CD4-positive, CD25-positive, alpha-beta regulatory T cell (primary cell): ENCODE measurements at regions not wholly inside any gene's neighbourhood (a gene's known extent, or its start where the extent isn't known, plus 50 kb on each side); places are given as distances from the start of the nearest gene placed in this dataset.

Experiments
- ATAC-seq, 2 donors: fragments of 150-1000 bp; cut with Tn5 transposase; one replicate each; pipeline ENCODE4 v1.10.0; 2021; ENCODE audit warnings: low read depth in 2 of 2, moderate number of reproducible peaks in 2 of 2, moderate library complexity in 1 of 2
- DNase-seq, 3 donors: peaks; one replicate each; pipeline versions ENCODE4 v3.0.0 to v3.0.0-alpha.2; 2012 to 2022; ENCODE audit warnings: mixed read lengths in 1 of 3
- H3K27ac ChIP-seq: one replicate; pipeline ENCODE4 v1.7.0; 2013; ENCODE audit warnings: mild to moderate bottlenecking, low read length; ENCODE audit not compliant: insufficient read depth, poor library complexity, severe bottlenecking
- H3K27me3 ChIP-seq: one replicate; pipeline ENCODE4 v1.7.0; 2013; ENCODE audit warnings: low read length; ENCODE audit not compliant: control insufficient read depth, insufficient read depth
- H3K36me3 ChIP-seq: one replicate; pipeline ENCODE4 v1.7.0; 2013; ENCODE audit warnings: mild to moderate bottlenecking, low read length, moderate library complexity; ENCODE audit not compliant: control insufficient read depth, insufficient read depth
- H3K4me1 ChIP-seq: 2 replicates; pipeline ENCODE4 v1.7.0; 2013; ENCODE audit warnings: mild to moderate bottlenecking, low read length; ENCODE audit not compliant: insufficient read depth, control insufficient read depth, poor library complexity, severe bottlenecking
- H3K4me3 ChIP-seq: one replicate; pipeline ENCODE4 v1.7.0; 2013; ENCODE audit warnings: low read depth, mild to moderate bottlenecking, low read length, moderate library complexity
- H3K9me3 ChIP-seq, 2 experiments: 1 replicate in 1 of 2; 2 replicates in 1 of 2; pipeline ENCODE4 v1.7.0; 2013; ENCODE audit warnings: low read length in 2 of 2, mild to moderate bottlenecking in 1 of 2, moderate library complexity in 1 of 2; ENCODE audit not compliant: control insufficient read depth in 2 of 2
- H3K27ac Mint-ChIP-seq, 3 donors: one replicate each; pipeline ENCODE4 v1.8.0; 2020 to 2022; ENCODE audit warnings: mild to moderate bottlenecking in 3 of 3, mixed read lengths in 3 of 3, moderate library complexity in 2 of 3
- H3K27me3 Mint-ChIP-seq: one replicate; pipeline ENCODE4 v1.8.0; 2022; ENCODE audit warnings: mild to moderate bottlenecking, mixed read lengths
- H3K36me3 Mint-ChIP-seq: one replicate; pipeline ENCODE4 v1.8.0; 2020; ENCODE audit warnings: mixed read lengths
- H3K4me1 Mint-ChIP-seq, 4 donors: one replicate each; pipeline ENCODE4 v1.8.0; 2020 to 2022; ENCODE audit warnings: mixed read lengths in 4 of 4, mild to moderate bottlenecking in 1 of 4
- H3K4me3 Mint-ChIP-seq, 4 donors: one replicate each; pipeline ENCODE4 v1.8.0; 2020 to 2022; ENCODE audit warnings: mild to moderate bottlenecking in 4 of 4, mixed read lengths in 4 of 4, moderate library complexity in 3 of 4
- H3K9me3 Mint-ChIP-seq, 7 donors: one replicate each; pipeline ENCODE4 v1.8.0; 2020 to 2022; ENCODE audit warnings: mixed read lengths in 7 of 7, mild to moderate bottlenecking in 3 of 7, moderate library complexity in 2 of 7

DNA sequence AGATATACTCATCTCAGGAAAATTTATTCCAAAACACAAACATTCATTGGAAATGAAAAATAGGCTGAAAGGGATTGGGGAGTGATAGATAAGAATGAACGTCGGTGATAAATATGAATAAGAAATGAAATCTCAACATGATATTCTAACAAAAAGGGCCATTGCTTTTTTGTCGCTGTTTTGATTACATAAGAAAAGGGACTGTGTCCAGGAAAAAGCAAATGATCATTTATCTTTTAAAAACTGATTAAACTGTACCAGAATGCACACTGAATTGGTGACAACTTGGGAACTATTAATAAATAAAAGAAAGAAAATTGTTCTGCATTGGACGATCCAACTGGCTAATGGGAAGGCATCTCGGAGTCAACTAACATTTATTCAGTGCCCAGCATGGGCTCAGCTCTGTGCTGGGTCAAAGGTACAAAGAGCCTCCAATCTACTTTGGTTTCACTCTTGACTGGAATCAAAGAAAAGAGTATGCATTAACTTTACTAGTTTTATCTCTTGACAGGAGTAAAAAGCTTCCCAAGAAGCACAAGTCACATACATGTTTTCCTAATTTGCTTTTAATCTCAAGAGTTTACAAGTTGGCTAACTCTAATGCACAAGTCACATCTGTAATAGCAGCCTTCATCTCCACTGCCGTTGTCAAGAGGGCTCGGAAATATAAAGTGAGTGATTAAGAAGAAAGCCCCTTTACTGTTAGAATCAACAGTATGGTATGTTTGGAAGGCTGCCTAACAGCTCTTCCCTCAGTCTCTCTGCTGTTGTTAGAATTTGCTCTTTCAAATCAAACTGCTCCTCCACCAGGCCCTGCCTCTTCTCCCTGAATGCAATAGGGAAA lies 280.0 kb downstream of the IGSF11 start:
- H3K27me3 Mint-ChIP-seq: no peaks in the 10 kb centered on the region
- H3K9me3 Mint-ChIP-seq: peaks cover 0 to 2% (median 0%) of the 10 kb centered on the region in 7 donors
- no peaks in the 10 kb centered on the region for H3K4me1 Mint-ChIP-seq
- Histone ChIP-seq H3K27ac (no peak overlapping the region), H3K27me3 (no peaks in the 10 kb centered on the region), H3K4me3 (no peak overlapping the region), H3K9me3 (no peaks in the 10 kb centered on the region), H3K4me1 (no peaks in the 10 kb centered on the region), H3K36me3 (no peaks in the 10 kb centered on the region)
- no peak overlapping the region for H3K4me3 Mint-ChIP-seq
- H3K36me3 Mint-ChIP-seq: no peaks in the 10 kb centered on the region
- H3K27ac Mint-ChIP-seq: no peak overlapping the region
- no peak for ATAC-seq
- DNase-seq: no peak

DNA sequence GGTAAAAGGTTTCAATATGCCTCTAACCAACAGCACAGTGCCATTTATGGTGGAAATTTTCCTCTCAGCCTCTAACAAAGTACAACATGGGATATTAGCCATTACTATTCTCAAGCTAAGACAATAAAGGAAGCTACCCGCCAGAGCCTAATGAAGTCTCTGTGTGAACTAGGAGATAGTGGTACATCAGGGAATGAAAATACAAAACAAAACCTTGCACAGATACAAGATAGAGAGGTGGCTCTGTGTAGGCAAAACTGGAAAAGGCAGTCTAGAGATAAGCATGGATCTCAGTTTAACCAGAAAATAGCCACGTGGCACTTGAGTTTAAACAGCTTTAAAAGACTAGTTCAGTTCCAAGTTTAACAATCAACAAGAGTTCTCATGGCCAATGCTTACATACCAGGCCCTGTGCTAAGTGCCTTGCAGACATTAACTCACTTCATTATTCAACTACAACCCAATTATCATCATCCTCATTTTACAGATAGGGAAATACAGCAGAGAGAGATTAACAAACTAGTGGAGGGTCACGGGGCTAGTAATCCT lies 279.3 kb downstream of the IGSF11 start:
- H3K4me3 ChIP-seq: no peak overlapping the region
- no peaks in the 10 kb centered on the region for H3K4me1 ChIP-seq
- no peak for DNase-seq
- H3K27me3 Mint-ChIP-seq: no peaks in the 10 kb centered on the region
- no peaks in the 10 kb centered on the region for H3K36me3 Mint-ChIP-seq
- H3K27me3 ChIP-seq: no peaks in the 10 kb centered on the region
- H3K27ac ChIP-seq: no peak overlapping the region
- no peaks in the 10 kb centered on the region for H3K9me3 ChIP-seq
- no peak overlapping the region for H3K27ac Mint-ChIP-seq
- H3K4me1 Mint-ChIP-seq: no peaks in the 10 kb centered on the region
- no peak for ATAC-seq
- no peaks in the 10 kb centered on the region for H3K36me3 ChIP-seq
- no peak overlapping the region for H3K4me3 Mint-ChIP-seq
- H3K9me3 Mint-ChIP-seq: peaks cover 0 to 2% (median 0%) of the 10 kb centered on the region in 7 donors

DNA sequence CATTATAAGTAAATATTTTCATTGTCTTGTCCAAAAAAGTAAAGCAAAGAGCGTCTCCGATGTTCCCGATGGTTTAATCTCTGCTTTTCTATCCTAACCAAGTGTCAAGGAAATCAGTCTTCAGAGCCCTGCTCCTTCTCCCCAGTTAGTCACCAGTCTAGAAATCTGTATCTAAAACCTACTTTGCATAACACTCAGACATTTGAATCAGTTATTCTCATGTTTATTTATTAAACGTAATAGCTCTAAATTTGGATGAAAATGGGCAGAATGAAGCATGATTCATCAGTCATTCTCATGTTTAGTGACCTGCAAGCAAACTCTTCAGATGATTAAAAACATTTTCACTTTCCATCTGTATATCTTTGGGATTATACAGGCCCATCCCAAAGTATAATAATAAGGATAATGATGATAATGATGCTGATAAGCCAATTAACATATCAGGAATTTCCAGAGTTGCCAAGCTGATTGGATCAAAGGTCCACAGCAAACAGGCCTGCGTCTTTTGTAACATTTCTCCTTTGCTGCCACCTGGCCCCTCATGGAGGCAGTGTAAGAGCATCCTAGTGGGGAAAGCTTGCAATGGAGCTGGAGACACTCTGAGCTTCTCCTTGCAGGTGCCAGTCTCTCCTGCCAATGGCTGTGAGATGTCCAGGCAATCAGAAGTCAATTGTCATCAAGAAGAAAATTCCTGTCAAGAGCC lies 273.9 kb downstream of the IGSF11 start:
- H3K4me1 Mint-ChIP-seq: no peaks in the 10 kb centered on the region
- Histone ChIP-seq H3K36me3 (no peaks in the 10 kb centered on the region), H3K27me3 (no peaks in the 10 kb centered on the region), H3K4me3 (no peak overlapping the region), H3K27ac (no peak overlapping the region), H3K4me1 (no peaks in the 10 kb centered on the region), H3K9me3 (no peaks in the 10 kb centered on the region)
- ATAC-seq (no peak), DNase-seq (no peak)
- peaks cover under 1% of the 10 kb centered on the region for H3K27me3 Mint-ChIP-seq
- H3K27ac Mint-ChIP-seq: no peak overlapping the region
- H3K36me3 Mint-ChIP-seq: no peaks in the 10 kb centered on the region
- H3K4me3 Mint-ChIP-seq: no peak overlapping the region
- peaks cover 0 to 3% (median 0%) of the 10 kb centered on the region in 7 donors for H3K9me3 Mint-ChIP-seq

DNA sequence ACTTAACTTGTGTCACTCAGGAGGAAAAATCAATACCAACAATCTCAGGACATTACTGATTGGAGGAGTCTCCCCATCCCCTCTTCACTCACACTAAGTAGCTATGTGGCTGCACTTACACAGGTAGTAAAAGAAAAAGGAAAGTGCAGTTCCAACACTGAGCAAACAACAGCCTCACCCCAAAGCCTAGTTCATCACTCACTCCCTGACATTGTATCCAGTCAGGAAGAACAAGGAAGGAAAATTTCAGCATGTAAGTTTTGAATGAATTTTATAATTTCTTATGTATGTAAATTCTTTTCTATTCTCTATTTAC lies 273.4 kb downstream of the IGSF11 start:
- Mint-ChIP-seq H3K4me1 (no peaks in the 10 kb centered on the region), H3K9me3 (peaks cover 0 to 3% (median 0%) of the 10 kb centered on the region in 7 donors)

DNA sequence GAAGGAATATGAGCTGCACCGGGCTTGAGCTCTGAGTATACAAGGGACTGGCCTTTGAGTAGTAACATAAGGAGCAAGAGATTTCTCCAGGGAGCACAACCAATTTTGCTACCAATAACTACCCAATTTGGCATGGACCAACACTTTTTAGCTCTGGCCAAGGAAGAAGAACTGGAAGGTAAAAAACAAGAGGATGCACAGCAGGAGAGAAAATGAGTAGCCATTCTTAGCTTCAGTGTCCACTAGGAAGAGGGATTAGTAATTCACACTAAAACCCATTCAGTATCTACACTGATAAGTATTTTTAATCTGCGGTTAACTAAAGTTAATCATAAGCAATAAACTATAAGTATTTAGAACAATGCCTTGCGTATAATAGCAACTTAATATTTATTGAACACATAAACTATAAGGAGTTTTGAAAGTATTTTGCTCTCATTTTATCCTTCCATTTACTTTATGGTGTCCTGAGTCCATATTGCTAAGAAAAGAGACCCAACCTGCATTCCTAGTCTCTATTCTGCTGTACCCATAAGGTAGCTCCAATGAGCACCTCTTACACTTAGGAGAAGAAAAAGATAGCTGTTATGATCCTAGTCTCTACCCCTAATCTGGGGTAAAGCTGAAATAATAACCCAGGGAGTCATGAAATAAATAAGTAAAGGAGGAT lies 268.9 kb downstream of the IGSF11 start:
- H3K27ac Mint-ChIP-seq: no peak overlapping the region
- DNase-seq (no peak), ATAC-seq (no peak)
- H3K4me1 ChIP-seq: no peaks in the 10 kb centered on the region
- H3K9me3 ChIP-seq: no peaks in the 10 kb centered on the region
- H3K27me3 Mint-ChIP-seq: peaks cover 4% of the 10 kb centered on the region
- H3K4me1 Mint-ChIP-seq: no peaks in the 10 kb centered on the region
- H3K27me3 ChIP-seq: no peaks in the 10 kb centered on the region
- H3K4me3 Mint-ChIP-seq: peak overlapping the region in 1 of 4 donors; percentile 5
- H3K4me3 ChIP-seq: no peak overlapping the region
- H3K36me3 ChIP-seq: no peaks in the 10 kb centered on the region
- peaks cover 0 to 4% (median 0%) of the 10 kb centered on the region in 7 donors for H3K9me3 Mint-ChIP-seq
- H3K36me3 Mint-ChIP-seq: no peaks in the 10 kb centered on the region
- no peak overlapping the region for H3K27ac ChIP-seq

More for the DNA sequence above, 273.4 kb downstream of the IGSF11 start:
- H3K4me1 ChIP-seq: no peaks in the 10 kb centered on the region
- no peak overlapping the region for H3K27ac Mint-ChIP-seq
- H3K4me3 ChIP-seq: no peak overlapping the region
- no peak for ATAC-seq
- no peak overlapping the region for H3K27ac ChIP-seq
- DNase-seq: no peak
- no peaks in the 10 kb centered on the region for H3K36me3 ChIP-seq
- no peaks in the 10 kb centered on the region for H3K27me3 ChIP-seq
- no peaks in the 10 kb centered on the region for H3K36me3 Mint-ChIP-seq
- H3K4me3 Mint-ChIP-seq: no peak overlapping the region
- peaks cover 4% of the 10 kb centered on the region for H3K27me3 Mint-ChIP-seq
- no peaks in the 10 kb centered on the region for H3K9me3 ChIP-seq

DNA sequence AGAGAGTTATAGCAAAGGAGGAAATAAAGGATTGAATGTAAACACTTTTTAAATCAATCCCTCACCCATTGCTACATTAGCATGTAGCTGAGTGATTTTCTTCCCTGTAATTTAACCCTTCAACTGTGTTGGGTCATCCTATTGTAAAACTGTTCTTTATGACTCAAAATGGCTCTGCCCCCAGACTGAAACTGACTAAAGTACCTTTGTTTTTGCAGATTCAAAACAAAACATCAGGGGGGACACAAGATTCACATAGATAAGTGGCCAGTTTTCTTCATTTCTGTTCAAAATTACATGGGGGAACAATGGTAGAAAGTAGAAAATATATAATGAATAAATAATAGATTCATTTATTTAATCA lies 268.4 kb downstream of the IGSF11 start:
- Mint-ChIP-seq H3K36me3 (no peaks in the 10 kb centered on the region), H3K9me3 (peaks cover 0 to 4% (median 0%) of the 10 kb centered on the region in 7 donors), H3K27me3 (peaks cover 4% of the 10 kb centered on the region), H3K4me3 (no peak overlapping the region), H3K4me1 (no peaks in the 10 kb centered on the region), H3K27ac (no peak overlapping the region)
- Histone ChIP-seq H3K9me3 (no peaks in the 10 kb centered on the region), H3K4me3 (no peak overlapping the region), H3K36me3 (no peaks in the 10 kb centered on the region), H3K4me1 (no peaks in the 10 kb centered on the region), H3K27me3 (no peaks in the 10 kb centered on the region), H3K27ac (no peak overlapping the region)
- ATAC-seq (no peak), DNase-seq (no peak)

DNA sequence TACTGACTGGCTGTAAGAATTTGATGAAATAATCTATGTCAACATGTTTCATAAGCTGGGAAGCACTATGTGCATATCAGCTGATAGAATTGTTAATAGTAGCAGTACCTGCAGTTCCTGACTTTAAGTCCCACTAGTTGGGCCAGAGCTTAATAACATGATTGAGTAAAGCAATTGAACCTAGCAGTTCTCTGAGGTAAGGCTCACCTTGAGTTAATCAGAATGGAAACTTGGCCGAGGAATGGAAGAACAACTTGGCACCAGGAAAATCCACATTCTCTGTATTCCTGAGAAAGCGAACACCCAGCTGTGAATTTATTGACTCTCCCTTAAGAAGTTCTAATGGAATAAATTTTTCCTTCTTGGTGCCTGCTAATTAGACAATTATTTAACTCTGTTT lies 262.6 kb downstream of the IGSF11 start:
- DNase-seq (no peak), ATAC-seq (no peak)
- Mint-ChIP-seq H3K4me1 (no peaks in the 10 kb centered on the region), H3K27ac (no peak overlapping the region), H3K4me3 (no peak overlapping the region), H3K36me3 (no peaks in the 10 kb centered on the region), H3K9me3 (peaks cover 0 to 4% (median 0%) of the 10 kb centered on the region in 7 donors), H3K27me3 (no peaks in the 10 kb centered on the region)
- no peaks in the 10 kb centered on the region for H3K9me3 ChIP-seq
- H3K4me3 ChIP-seq: no peak overlapping the region
- H3K36me3 ChIP-seq: no peaks in the 10 kb centered on the region
- H3K4me1 ChIP-seq: no peaks in the 10 kb centered on the region
- no peaks in the 10 kb centered on the region for H3K27me3 ChIP-seq
- H3K27ac ChIP-seq: no peak overlapping the region
